Activated naive CD4-positive, alpha-beta T cell treated with anti-CD3 and anti-CD28 coated beads, Interleukin-2, amount 10 ng/mL, durations not matched to agents 7 days and 5 days (primary cell): ENCODE measurements at regions not wholly inside any gene's neighbourhood (a gene's known extent, or its start where the extent isn't known, plus 50 kb on each side); places are given as distances from the start of the nearest gene placed in this dataset.
"Not testable (repeated sequence)": the region's sequence is repeated elsewhere in the genome, so short reads cannot be mapped to it uniquely, and the experiment has no call there.

ENCODE experiments used
- CTCF ChIA-PET: fragments of 350-600 bp; sonication (Branson Sonifier 250); formaldehyde crosslinking; loops from one replicate; lab custom pipeline; 2021; ENCODE audit warnings: antibody characterized with exemption; lab: Charles Lee
- DNase-seq: peaks from one replicate; pipeline ENCODE4 v3.0.0-alpha.2; 2020
- H3K27ac Mint-ChIP-seq: one replicate; pipeline ENCODE4 v1.8.0; 2021; ENCODE audit warnings: mild to moderate bottlenecking, moderate library complexity, mixed read lengths
- H3K27me3 Mint-ChIP-seq: one replicate; pipeline ENCODE4 v1.8.0; 2021; ENCODE audit warnings: mild to moderate bottlenecking, mixed read lengths
- H3K36me3 Mint-ChIP-seq: one replicate; pipeline ENCODE4 v1.8.0; 2021; ENCODE audit warnings: mixed read lengths
- H3K4me1 Mint-ChIP-seq: one replicate; pipeline ENCODE4 v1.8.0; 2021; ENCODE audit warnings: mixed read lengths
- H3K4me3 Mint-ChIP-seq: one replicate; pipeline ENCODE4 v1.8.0; 2021; ENCODE audit warnings: mild to moderate bottlenecking, moderate library complexity, mixed read lengths
- H3K9me3 Mint-ChIP-seq: one replicate; pipeline ENCODE4 v1.8.0; 2021; ENCODE audit warnings: mixed read lengths

GRCh38 chr14:104307246-104307626 lies 168.8 kb downstream of the KIF26A start:
- Mint-ChIP-seq H3K4me3 (no peak overlapping the region), H3K27ac (no peak overlapping the region), H3K4me1 (no peaks in the 10 kb centered on the region), H3K36me3 (no peaks in the 10 kb centered on the region), H3K9me3 (no peaks in the 10 kb centered on the region), H3K27me3 (peaks cover 8% of the 10 kb centered on the region)
- DNase-seq = no peak
- CTCF ChIA-PET = no interaction called here

GRCh38 chr14:104307627-104308401 lies 169.4 kb downstream of the KIF26A start:
- CTCF ChIA-PET = no interaction called here
- no peak overlapping the region for H3K27ac Mint-ChIP-seq
- no peaks in the 10 kb centered on the region for H3K9me3 Mint-ChIP-seq
- DNase-seq = no peak
- H3K36me3 Mint-ChIP-seq = no peaks in the 10 kb centered on the region
- H3K27me3 Mint-ChIP-seq = peaks cover 8% of the 10 kb centered on the region
- H3K4me1 Mint-ChIP-seq = no peaks in the 10 kb centered on the region
- H3K4me3 Mint-ChIP-seq = no peak overlapping the region

- H3K4me1 Mint-ChIP-seq, H3K9me3 Mint-ChIP-seq, H3K36me3 Mint-ChIP-seq, H3K27me3 Mint-ChIP-seq, DNase-seq, H3K4me3 Mint-ChIP-seq, CTCF ChIA-PET, H3K27ac Mint-ChIP-seq: not testable (repeated sequence)
These were observed 170.1 kb downstream of the KIF26A start for GRCh38 chr14:104308534-104308933.

GRCh38 chr14:104309657-104310369 lies 171.4 kb downstream of the KIF26A start:
- no peak for DNase-seq
- CTCF ChIA-PET = no interaction called here
- H3K27me3 Mint-ChIP-seq = peaks cover 8% of the 10 kb centered on the region
- no peaks in the 10 kb centered on the region for H3K36me3 Mint-ChIP-seq
- H3K4me3 Mint-ChIP-seq = no peak overlapping the region
- no peak overlapping the region for H3K27ac Mint-ChIP-seq
- H3K9me3 Mint-ChIP-seq = no peaks in the 10 kb centered on the region
- no peaks in the 10 kb centered on the region for H3K4me1 Mint-ChIP-seq

GRCh38 chr14:104311358-104311757 lies 173.0 kb downstream of the KIF26A start:
- CTCF ChIA-PET = no interaction called here
- Mint-ChIP-seq H3K36me3 (no peaks in the 10 kb centered on the region), H3K27ac (no peak overlapping the region), H3K27me3 (peaks cover 8% of the 10 kb centered on the region), H3K9me3 (no peaks in the 10 kb centered on the region), H3K4me1 (no peaks in the 10 kb centered on the region), H3K4me3 (no peak overlapping the region)
- DNase-seq = no peak

GRCh38 chr14:104313674-104314073 lies 175.3 kb downstream of the KIF26A start:
- Mint-ChIP-seq H3K27ac (no peak overlapping the region), H3K9me3 (no peaks in the 10 kb centered on the region), H3K36me3 (no peaks in the 10 kb centered on the region), H3K4me1 (no peaks in the 10 kb centered on the region), H3K4me3 (no peak overlapping the region), H3K27me3 (peaks cover 8% of the 10 kb centered on the region)
- no peak for DNase-seq
- CTCF ChIA-PET = no interaction called here

GRCh38 chr14:104314251-104314941 lies 176.0 kb downstream of the KIF26A start:
- CTCF ChIA-PET = no interaction called here
- Mint-ChIP-seq H3K9me3 (no peaks in the 10 kb centered on the region), H3K27ac (no peak overlapping the region), H3K4me1 (no peaks in the 10 kb centered on the region), H3K36me3 (no peaks in the 10 kb centered on the region), H3K27me3 (peaks cover 8% of the 10 kb centered on the region), H3K4me3 (no peak overlapping the region)
- peak; percentile 8 for DNase-seq

GRCh38 chr14:104315169-104315568 lies 176.8 kb downstream of the KIF26A start:
- Mint-ChIP-seq H3K27ac (no peak overlapping the region), H3K9me3 (no peaks in the 10 kb centered on the region), H3K4me1 (no peaks in the 10 kb centered on the region), H3K36me3 (no peaks in the 10 kb centered on the region), H3K27me3 (peaks cover 4% of the 10 kb centered on the region), H3K4me3 (no peak overlapping the region)
- DNase-seq = peak; percentile 5
- CTCF ChIA-PET = no interaction called here

- Mint-ChIP-seq H3K36me3 (no peaks in the 10 kb centered on the region), H3K4me1 (no peaks in the 10 kb centered on the region), H3K27me3 (peaks cover under 1% of the 10 kb centered on the region), H3K27ac (no peak overlapping the region), H3K4me3 (no peak overlapping the region), H3K9me3 (no peaks in the 10 kb centered on the region)
- no peak for DNase-seq
- CTCF ChIA-PET = no interaction called here
These were observed 177.2 kb downstream of the KIF26A start for GRCh38 chr14:104315625-104316024.

- Mint-ChIP-seq H3K9me3 (no peaks in the 10 kb centered on the region), H3K4me3 (no peak overlapping the region), H3K36me3 (no peaks in the 10 kb centered on the region), H3K27me3 (peaks cover 6% of the 10 kb centered on the region), H3K27ac (no peak overlapping the region), H3K4me1 (no peaks in the 10 kb centered on the region)
- CTCF ChIA-PET = no interaction called here
- peak; percentile 14 for DNase-seq
These were observed 177.8 kb downstream of the KIF26A start for GRCh38 chr14:104316121-104316722.

- no peak overlapping the region for H3K27ac Mint-ChIP-seq
- H3K36me3 Mint-ChIP-seq = no peaks in the 10 kb centered on the region
- H3K4me1 Mint-ChIP-seq = no peaks in the 10 kb centered on the region
- no peak overlapping the region for H3K4me3 Mint-ChIP-seq
- peaks cover 13% of the 10 kb centered on the region for H3K27me3 Mint-ChIP-seq
- CTCF ChIA-PET = no interaction called here
- DNase-seq = peak; percentile 14
- H3K9me3 Mint-ChIP-seq = no peaks in the 10 kb centered on the region
These were observed 178.5 kb downstream of the KIF26A start for GRCh38 chr14:104316723-104317491.

- no peak for DNase-seq
- Mint-ChIP-seq H3K27me3 (peaks cover 13% of the 10 kb centered on the region), H3K4me3 (no peak overlapping the region), H3K36me3 (no peaks in the 10 kb centered on the region), H3K9me3 (no peaks in the 10 kb centered on the region), H3K27ac (no peak overlapping the region), H3K4me1 (no peaks in the 10 kb centered on the region)
- CTCF ChIA-PET = no interaction called here
These were observed 179.1 kb downstream of the KIF26A start for GRCh38 chr14:104317492-104317805.

GRCh38 chr14:104317975-104318557 lies 179.7 kb downstream of the KIF26A start:
- Mint-ChIP-seq H3K27me3 (peaks cover 13% of the 10 kb centered on the region), H3K36me3 (no peaks in the 10 kb centered on the region), H3K9me3 (no peaks in the 10 kb centered on the region), H3K4me3 (no peak overlapping the region), H3K27ac (no peak overlapping the region), H3K4me1 (no peaks in the 10 kb centered on the region)
- DNase-seq = no peak
- CTCF ChIA-PET = no interaction called here
